SIG-M5 treated with dmso at 0.1 percent for 504 hours (cell line): ENCODE measurements at regions not wholly inside any gene's neighbourhood (a gene's known extent, or its start where the extent isn't known, plus 50 kb on each side); places are given as distances from the start of the nearest gene placed in this dataset.

Experiments
- DNase-seq: peaks from one replicate; lab custom pipeline; 2025; ENCODE audit not compliant: unreplicated experiment; lab: John Stamatoyannopoulos, UW

- no peak for DNase-seq
Observed at GRCh38 chr6:82015526-82015925, 232.0 kb downstream of the IBTK start.

DNA sequence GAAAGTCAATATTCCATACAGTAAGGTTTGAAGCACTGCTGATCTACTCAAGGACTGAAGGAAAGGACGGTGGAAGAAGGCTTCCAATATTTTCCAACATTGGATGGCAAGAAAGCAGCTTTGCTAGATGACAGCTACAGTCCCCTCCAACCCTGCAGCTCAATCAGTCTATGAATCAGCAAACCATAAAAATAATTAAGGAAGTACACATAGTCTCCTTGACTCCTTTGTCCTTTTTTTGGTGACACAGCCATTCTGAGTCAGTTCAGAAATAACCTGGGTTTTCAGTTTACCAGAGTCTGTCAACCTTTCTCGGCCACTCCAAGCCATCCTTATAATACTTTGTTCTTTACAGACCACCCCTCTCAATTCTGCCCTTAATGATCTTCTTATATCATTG is 232.5 kb downstream of the IBTK start:
- DNase-seq, result peak; percentile 40

GRCh38 chr6:82013561-82014530 is 233.7 kb downstream of the IBTK start:
- DNase-seq, result no peak

DNA sequence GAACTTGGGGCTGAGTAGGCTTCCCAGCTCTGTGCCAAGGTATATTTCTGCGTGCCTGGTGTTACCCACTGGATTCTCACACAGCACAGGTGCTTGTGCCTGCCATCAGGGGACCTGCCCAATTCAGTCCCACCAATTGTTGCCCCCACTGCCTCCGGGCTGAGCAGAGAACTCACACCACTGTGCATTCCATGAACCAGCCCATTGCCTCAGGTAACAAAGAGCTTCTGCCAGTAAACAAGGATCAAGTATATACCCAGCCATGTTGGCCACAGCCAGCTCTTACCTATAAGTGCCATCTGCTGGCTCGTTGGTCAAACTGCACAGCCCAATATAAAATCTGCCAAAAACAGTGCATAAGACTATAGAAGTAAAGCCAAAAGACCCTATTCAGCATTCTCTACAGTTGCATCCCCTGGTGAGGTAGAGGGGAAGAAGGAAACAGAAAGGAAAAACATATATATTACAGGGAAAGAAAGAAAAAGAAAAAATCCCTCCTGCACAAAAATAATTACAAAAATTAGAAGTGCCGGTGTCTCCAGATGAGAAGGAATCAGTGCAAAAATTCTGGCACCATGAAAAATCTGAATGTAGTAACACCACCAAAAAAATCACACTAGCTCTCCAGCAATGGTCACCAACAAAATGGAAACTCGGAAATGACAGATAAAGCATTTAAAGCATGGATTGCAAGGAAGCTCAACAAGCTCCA is 241.4 kb downstream of the IBTK start:
- DNase-seq, result peak; percentile 5

DNA sequence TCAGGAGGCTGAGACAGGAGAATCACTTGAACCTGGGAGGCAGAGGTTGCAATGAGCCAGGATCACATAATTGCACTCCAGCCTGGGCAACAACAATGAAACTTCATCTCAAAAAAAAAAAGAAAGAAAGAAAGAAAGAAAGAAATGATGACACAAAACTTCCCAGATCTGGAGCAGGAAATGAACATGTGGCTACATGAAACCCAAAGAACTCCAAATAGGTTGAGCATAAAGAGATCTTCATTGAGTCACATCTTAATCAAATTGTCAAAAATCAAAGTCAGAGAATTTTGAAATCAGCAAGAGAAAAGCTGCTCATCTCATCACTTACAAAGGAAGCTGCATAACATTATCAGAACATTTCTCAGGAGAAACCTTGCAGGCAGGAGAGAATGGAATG is 247.0 kb downstream of the IBTK start:
- DNase-seq, result no peak

DNA sequence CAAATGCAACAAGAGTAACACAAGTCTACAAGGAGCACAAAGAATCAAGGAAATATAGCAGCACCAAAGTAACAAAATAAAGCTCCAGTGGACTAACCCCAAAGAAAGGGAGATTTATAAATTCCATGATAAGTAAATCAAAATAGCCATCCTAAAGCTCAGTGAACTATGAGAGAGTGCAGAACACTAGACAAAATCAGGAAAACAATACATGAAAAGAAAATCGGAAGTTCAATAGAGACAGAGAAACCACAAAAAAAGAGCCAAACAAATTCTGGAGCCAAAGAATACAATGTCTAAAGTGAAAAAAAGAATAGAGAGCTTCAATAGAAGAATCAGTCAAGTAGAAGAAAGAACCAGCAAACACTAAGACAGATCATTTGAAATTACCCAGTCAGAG is 247.3 kb upstream of the TENT5A start:
- DNase-seq, result no peak

GRCh38 chr6:81999270-81999669 is 246.8 kb upstream of the TENT5A start:
- DNase-seq, result no peak

- no peak for DNase-seq
Observed at GRCh38 chr6:81998432-81998831, 246.0 kb upstream of the TENT5A start.

DNA sequence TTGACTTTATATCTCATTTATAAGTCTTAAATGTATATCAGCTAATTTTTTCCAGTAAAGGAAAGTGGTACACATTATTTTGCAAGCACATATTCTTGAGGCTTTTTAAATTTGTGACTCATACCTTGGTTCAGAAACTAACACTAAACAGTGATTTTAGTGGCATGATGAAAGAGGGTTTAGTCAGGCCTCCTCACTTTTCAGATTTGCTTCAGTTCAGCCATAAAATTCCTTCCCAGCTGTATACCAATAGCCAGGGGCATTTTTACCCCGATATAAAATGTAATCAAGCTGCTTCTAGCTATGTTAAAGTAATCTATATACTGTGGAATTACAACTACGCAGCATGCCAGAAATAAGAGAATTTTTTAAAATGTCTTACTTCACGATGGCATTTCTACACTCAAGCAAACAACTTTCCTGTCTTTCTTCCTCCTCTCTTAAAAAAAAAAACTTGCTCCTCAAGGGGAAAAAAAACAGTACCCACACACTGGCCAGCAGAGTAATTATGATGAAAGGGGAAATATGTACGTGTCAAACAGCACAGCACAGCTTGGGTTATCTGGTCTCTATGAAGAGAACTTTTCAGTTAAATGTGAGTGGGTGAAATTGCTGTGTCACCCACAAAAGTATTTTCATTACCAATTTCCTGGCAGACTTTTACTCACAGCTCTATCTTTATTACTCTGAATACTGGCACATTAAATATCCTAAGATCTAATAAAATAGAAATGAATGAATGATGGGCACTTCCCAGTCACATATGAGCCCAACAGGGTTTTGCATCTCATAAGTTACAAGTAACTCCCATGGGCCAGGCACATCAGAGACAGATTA is 244.8 kb upstream of the TENT5A start:
- peak; percentile 20 for DNase-seq

GRCh38 chr6:81996414-81996813 is 243.9 kb upstream of the TENT5A start:
- DNase-seq, result no peak

- no peak for DNase-seq
Observed at GRCh38 chr6:81995548-81996289, 243.2 kb upstream of the TENT5A start.

DNA sequence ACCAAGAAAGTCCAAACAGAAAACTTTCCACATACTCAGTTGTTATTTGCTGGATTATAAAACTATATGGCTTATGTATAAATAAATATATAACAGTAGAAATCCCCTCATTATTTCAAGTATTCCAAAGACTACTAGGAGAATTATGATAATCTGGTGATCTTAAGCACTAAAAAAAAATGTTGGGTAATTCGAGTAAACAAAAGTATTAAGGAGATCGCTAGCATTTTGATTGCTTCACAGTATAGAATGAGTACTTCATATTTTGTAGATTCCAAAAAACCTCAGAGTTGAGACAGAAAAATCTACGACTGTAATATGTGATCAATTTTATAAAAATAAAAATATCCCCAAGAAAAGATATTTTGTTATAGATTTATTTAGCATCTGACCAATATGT is 236.4 kb upstream of the TENT5A start:
- no peak for DNase-seq

DNA sequence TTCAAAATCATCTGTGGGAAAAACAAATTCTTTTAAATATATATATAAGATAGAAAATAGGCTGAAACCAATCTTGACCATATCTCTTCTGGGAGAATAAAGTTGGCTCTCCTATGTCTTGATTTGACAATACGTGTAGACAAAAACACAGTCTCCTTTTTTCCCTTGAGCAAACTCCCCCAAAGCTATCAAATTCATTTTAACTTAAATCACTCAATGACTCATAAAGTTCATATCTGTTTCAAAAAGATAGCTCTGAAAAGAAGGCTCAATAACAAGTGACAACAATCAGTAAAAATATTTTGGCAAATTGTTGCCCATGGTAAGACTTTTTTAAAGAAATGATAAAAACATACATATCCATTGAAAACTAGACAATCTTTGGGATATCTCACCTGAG is 236.0 kb upstream of the TENT5A start:
- no peak for DNase-seq

DNA sequence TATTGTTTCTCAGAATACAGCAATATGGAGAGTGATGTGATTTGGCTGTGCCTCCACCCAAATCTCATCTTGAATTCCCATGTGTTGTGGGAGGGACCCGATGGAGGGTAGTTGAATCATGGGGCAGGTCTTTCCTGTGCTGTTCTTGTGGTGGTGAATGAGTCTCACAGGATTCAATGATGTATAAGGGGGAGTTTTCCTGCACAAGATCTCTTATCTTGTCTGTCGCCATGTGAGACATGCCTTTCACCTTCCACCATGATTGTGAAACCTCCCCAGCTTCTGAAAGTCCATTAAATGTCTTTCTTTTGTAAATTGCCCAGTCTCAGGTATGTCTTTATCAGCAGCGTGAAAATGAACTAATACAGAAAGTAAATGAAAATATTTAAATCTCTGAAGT is 234.8 kb upstream of the TENT5A start:
- no peak for DNase-seq

DNA sequence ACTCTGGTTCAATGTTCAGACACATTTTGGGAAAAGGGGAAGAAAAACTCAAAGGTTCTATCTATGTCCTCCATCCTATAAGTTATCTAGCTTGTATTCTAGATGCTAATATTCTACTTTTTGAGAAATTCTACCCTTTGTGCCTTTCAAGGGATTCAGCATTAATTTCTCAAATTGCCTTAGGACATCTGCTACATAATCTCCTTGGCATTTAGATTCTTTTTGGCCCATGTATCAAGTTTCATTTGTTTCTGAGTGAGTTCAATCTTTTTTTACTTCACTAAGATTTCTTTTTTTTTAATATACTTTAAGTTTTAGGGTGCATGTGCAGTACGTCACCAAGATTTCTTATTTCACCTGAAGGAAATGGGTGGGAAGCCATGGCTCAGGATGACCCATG is 232.7 kb upstream of the TENT5A start:
- DNase-seq, result no peak

- DNase-seq, result no peak
Observed at GRCh38 chr6:81984599-81984998, 232.1 kb upstream of the TENT5A start.

DNA sequence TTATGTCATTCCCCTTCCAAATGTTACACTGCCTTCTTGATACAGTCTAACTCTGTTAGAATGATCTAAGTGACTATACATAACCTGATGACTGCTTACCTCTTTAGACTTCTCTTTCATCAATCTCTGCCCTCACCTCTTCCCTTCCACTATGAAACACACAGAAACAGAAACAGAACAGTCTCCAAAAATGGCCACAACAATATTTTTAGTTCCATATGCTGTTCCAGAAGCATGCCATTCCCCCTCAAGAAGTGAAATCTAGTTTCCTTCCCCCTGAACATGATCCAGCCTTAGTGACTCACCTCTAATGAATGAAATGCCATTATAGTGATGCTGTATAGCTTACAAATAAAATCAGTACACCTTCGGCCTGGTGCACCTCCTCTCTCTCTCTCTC is 229.3 kb upstream of the TENT5A start:
- no peak for DNase-seq

DNA sequence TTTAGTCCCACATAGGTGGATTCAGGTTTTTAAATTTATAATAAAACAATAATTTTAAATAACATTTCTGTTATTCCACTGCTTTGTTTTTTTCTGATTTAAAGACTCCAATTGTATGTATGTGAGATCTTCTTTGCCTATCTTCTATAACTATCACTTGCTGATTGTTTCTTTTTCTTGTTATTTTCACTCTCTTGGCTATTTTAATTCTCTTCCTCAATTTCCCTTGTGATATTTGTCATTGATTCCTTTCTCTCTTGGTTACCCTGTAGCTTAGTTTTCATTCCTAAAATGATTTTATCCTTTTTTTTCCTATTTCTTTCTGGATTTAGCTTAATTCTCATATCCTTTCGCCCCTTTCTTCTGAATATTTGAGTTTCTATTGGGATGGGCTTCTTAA is 227.3 kb upstream of the TENT5A start:
- DNase-seq, result no peak

DNA sequence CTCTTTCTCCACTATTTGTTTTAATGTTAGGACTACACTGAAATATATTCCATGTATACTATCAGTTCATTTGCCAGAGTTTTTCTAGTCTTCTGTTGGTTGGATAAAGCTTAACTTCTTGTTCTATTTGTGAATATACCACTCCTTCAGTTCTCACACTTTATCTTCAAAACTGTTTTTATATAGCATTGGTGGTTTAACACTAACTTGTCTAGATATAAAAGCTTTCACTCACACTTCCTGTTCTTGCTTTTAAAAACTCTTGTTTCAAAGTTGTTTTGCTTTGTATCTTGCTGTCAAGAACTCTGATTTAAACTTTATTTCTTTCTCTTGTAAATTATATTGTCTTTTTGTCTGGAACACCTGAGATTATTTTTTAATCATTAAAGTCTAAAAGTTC is 226.8 kb upstream of the TENT5A start:
- DNase-seq, result no peak

DNA sequence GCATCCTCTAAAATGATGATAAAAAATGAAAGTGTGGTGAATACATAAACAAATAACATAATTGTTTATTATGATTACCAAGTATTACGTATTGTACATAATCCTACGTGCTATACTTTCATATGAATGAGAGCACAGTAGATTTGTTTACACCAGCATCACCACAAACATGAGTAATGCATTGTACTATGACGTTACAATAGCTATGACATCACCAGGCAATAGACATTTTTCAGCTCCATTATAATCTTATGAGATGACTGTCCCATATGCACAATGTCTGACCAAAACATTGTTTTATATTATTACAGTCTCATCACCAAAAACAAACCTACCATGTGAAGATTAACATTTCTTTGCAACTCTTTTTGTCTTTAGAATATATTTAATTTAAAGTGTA is 225.7 kb upstream of the TENT5A start:
- no peak for DNase-seq

- DNase-seq, result no peak
Observed at GRCh38 chr6:81977486-81977885, 225.0 kb upstream of the TENT5A start.
